ENCODE measurements at regions not wholly inside any gene's neighbourhood (a gene's known extent, or its start where the extent isn't known, plus 50 kb on each side); places are given as distances from the start of the nearest gene placed in this dataset.

- H3K27ac ChIP-seq (ENCODE audit: extremely low read depth, low read depth, low read length): no peak overlapping the region
- no peaks in the 10 kb centered on the region for H3K79me2 ChIP-seq (ENCODE audit: control insufficient read depth, insufficient read depth, low read length)
- CTCF ChIA-PET (ENCODE audit: low intra/inter-chr PET ratio): no interaction called here
- no peak for DNase-seq (ENCODE audit: extremely low read depth in 1 of 4, low spot score in 3 of 4)
- H3K9me1 ChIP-seq (ENCODE audit: control insufficient read depth, insufficient read depth, low read length): no peaks in the 10 kb centered on the region
- no peak for ATAC-seq
- H3K4me1 ChIP-seq (replicated peaks in 1 of 2; ENCODE audit: control insufficient read depth in 2 of 2, insufficient read depth in 2 of 2, low read length in 2 of 2): no peaks in the 10 kb centered on the region
- intact Hi-C loops (cut with micrococcal nuclease) (no loop called here), in situ Hi-C loops (cut with MboI) (no loop called here)
- H3K4me2 ChIP-seq (ENCODE audit: insufficient read depth, low read length): no peak overlapping the region
- no peaks in the 10 kb centered on the region for H3K36me3 ChIP-seq (ENCODE audit: control insufficient read depth, insufficient read depth, low read length)
- BruUV-seq (replicated peaks): no TSS peak
- H3K27me3 ChIP-seq (ENCODE audit: control insufficient read depth in 2 of 2, insufficient read depth in 2 of 2, low read length in 2 of 2): no peaks in the 10 kb centered on the region
- TF ChIP-seq, protein P1, sequence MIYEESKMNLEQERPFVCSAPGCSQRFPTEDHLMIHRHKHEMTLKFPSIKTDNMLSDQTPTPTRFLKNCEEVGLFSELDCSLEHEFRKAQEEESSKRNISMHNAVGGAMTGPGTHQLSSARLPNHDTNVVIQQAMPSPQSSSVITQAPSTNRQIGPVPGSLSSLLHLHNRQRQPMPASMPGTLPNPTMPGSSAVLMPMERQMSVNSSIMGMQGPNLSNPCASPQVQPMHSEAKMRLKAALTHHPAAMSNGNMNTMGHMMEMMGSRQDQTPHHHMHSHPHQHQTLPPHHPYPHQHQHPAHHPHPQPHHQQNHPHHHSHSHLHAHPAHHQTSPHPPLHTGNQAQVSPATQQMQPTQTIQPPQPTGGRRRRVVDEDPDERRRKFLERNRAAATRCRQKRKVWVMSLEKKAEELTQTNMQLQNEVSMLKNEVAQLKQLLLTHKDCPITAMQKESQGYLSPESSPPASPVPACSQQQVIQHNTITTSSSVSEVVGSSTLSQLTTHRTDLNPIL (CRISPR knock-in tag; IDR thresholded peaks at IDR 0.05): no peak
- TF ChIP-seq RB1 (IDR thresholded peaks at IDR 0.05; ENCODE audit: low read depth): no peak
- TF ChIP-seq ZC3H8 (IDR thresholded peaks at IDR 0.05): no peak
- no peak for TF ChIP-seq HSF4 (CRISPR knock-in tag; IDR thresholded peaks at IDR 0.05; ENCODE audit: borderline replicate concordance)
- TF ChIP-seq E2F3 (CRISPR knock-in tag; IDR thresholded peaks at IDR 0.05): no peak
- TF ChIP-seq NFE2 (IDR thresholded peaks at IDR 0.05; ENCODE audit: low read depth): no peak
- TF ChIP-seq, protein P2, sequence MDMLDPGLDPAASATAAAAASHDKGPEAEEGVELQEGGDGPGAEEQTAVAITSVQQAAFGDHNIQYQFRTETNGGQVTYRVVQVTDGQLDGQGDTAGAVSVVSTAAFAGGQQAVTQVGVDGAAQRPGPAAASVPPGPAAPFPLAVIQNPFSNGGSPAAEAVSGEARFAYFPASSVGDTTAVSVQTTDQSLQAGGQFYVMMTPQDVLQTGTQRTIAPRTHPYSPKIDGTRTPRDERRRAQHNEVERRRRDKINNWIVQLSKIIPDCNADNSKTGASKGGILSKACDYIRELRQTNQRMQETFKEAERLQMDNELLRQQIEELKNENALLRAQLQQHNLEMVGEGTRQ (CRISPR knock-in tag; IDR thresholded peaks at IDR 0.05): no peak
- no peak for TF ChIP-seq CREM (IDR thresholded peaks at IDR 0.05; ENCODE audit: low read depth)
- TF ChIP-seq, protein P3, sequence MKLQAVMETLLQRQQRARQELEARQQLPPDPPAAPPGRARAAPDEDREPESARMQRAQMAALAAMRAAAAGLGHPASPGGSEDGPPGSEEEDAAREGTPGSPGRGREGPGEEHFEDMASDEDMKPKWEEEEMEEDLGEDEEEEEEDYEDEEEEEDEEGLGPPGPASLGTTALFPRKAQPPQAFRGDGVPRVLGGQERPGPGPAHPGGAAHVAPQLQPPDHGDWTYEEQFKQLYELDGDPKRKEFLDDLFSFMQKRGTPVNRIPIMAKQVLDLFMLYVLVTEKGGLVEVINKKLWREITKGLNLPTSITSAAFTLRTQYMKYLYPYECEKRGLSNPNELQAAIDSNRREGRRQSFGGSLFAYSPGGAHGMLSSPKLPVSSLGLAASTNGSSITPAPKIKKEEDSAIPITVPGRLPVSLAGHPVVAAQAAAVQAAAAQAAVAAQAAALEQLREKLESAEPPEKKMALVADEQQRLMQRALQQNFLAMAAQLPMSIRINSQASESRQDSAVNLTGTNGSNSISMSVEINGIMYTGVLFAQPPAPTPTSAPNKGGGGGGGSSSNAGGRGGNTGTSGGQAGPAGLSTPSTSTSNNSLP (IDR thresholded peaks at IDR 0.05; ENCODE audit: borderline replicate concordance, low read depth, low read length): no peak
- TF ChIP-seq FOXA3 (CRISPR knock-in tag; conservative IDR thresholded peaks at IDR 0.05 in 1 of 2, IDR thresholded peaks at IDR 0.05 in 1 of 2): no peak
- no peak for TF ChIP-seq E2F6 (IDR thresholded peaks at IDR 0.05; ENCODE audit: borderline replicate concordance in 1 of 2, extremely low read depth in 1 of 2, insufficient read depth in 1 of 2, insufficient read length in 1 of 2, low read depth in 1 of 2, low read length in 1 of 2, poor library complexity in 1 of 2, severe bottlenecking in 1 of 2)
- no peak for TF ChIP-seq BRD9 (IDR thresholded peaks at IDR 0.05; ENCODE audit: low read depth, partially characterized antibody)
- no peak for TF ChIP-seq ZNF324 (CRISPR knock-in tag; IDR thresholded peaks at IDR 0.05)
- TF ChIP-seq HDAC3 (IDR thresholded peaks at IDR 0.05; ENCODE audit: borderline replicate concordance, partially characterized antibody): no peak
- TF ChIP-seq HIVEP1 (CRISPR knock-in tag; IDR thresholded peaks at IDR 0.05): no peak
- H2AFZ ChIP-seq (ENCODE audit: low read depth, low read length): no peak overlapping the region
- POLR2A ChIA-PET: no interaction called here
- no peak for FAIRE-seq
- no peaks in the 10 kb centered on the region for H3K9me3 ChIP-seq (replicated peaks; ENCODE audit: control insufficient read depth, insufficient read depth, low read depth, low read length)
- 0% methylated on average over 2 of the region's 2 CpGs for WGBS (ENCODE audit: insufficient coverage, low coverage, missing lambda C conversion rate)
- H4K20me1 ChIP-seq (replicated peaks; ENCODE audit: control insufficient read depth, insufficient read depth, low read length): no peaks in the 10 kb centered on the region
- no peak overlapping the region for H3K9ac ChIP-seq (ENCODE audit: insufficient read depth in 1 of 2, low read depth in 2 of 2, low read length in 2 of 2)
- no peak overlapping the region for H3K4me3 ChIP-seq
Measured at GRCh38 chr16:60882816-60883215, 1153.4 kb downstream of the CDH8 start.
